ENCODE measurements at regions not wholly inside any gene's neighbourhood (a gene's known extent, or its start where the extent isn't known, plus 50 kb on each side); places are given as distances from the start of the nearest gene placed in this dataset.

DNA sequence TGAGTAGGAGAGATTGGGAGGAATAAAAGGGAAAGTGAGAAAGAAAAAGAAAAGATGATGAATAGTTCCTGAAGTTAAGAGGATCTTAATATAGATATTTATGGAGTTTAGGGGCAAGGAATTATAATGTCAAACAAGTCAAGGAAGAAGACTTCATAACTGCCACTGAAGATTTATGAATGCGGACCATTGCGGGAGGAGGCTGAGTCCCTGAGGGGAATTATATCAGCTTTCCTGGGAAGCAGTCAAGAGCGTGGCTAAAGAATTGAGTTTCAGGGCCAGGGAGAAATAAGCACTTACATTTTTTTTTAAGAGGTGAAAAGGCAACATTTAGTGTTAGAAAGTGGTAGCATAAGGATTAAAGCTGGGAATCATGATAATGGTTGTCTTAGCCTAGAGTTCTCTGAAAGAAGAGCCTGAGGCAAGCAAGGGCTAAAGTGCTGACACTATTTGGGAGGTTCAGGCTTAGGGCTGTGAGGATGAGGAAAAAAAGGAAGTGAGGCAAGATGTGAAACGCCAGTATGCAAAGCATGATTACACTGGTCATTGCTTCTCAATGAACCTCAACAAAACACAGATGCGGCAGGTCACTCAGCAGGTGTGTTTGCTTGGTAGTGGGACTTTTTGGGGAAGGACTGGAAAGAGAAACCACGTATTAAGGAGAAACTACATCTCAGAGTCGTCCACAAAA is 217.1 kb downstream of the SLC4A3 start:
- ChIA-PET CTCF (interaction anchor here (0.6 kb wide), 1 partner anchor 206 kb away, joined by 4 read pairs; no protein-coding TSS in a partner anchor), POLR2A (no interaction called here)
- no peak overlapping the region for H3K4me3 ChIP-seq (ENCODE audit: low read depth, low read length)
- peaks cover 1% of the 10 kb centered on the region; the same call in 1 of the 2 replicates for H3K27me3 ChIP-seq (ENCODE audit: control insufficient read depth, insufficient read depth, low read length)
- DNase-seq (ENCODE audit: low read depth): no peak
- no peaks in the 10 kb centered on the region for H3K36me3 ChIP-seq (ENCODE audit: control insufficient read depth, insufficient read depth, low read length)
- TF ChIP-seq, protein P1, sequence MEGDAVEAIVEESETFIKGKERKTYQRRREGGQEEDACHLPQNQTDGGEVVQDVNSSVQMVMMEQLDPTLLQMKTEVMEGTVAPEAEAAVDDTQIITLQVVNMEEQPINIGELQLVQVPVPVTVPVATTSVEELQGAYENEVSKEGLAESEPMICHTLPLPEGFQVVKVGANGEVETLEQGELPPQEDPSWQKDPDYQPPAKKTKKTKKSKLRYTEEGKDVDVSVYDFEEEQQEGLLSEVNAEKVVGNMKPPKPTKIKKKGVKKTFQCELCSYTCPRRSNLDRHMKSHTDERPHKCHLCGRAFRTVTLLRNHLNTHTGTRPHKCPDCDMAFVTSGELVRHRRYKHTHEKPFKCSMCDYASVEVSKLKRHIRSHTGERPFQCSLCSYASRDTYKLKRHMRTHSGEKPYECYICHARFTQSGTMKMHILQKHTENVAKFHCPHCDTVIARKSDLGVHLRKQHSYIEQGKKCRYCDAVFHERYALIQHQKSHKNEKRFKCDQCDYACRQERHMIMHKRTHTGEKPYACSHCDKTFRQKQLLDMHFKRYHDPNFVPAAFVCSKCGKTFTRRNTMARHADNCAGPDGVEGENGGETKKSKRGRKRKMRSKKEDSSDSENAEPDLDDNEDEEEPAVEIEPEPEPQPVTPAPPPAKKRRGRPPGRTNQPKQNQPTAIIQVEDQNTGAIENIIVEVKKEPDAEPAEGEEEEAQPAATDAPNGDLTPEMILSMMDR (IDR thresholded peaks at IDR 0.05; ENCODE audit: insufficient read depth, low read depth, low read length): no peak

DNA sequence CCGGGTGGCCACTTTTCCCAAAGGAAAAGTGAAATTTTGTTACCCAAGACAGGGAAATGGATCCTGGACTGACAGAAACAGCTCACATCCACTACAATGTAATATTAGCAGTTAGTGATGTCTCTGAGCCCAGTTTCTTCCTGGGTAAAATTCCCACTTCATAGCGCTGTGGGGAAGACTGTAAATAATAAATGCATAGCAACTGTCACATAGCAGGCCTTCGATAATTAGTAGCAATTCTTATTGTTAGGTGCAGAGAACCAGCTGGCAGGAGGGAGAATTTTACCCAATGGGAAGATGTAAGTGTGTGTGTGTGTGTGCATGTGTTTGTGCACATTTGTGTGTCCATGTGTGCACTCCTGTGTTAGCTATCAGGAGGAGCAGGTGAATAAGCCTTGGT is 221.5 kb downstream of the SLC4A3 start:
- POLR2A ChIA-PET: no interaction called here
- CTCF ChIA-PET: no interaction called here
- TF ChIP-seq, protein P1 (IDR thresholded peaks at IDR 0.05; ENCODE audit: insufficient read depth, low read depth, low read length): no peak
- Histone ChIP-seq H3K4me3 (ENCODE audit: low read depth, low read length) (no peak overlapping the region), H3K36me3 (ENCODE audit: control insufficient read depth, insufficient read depth, low read length) (no peaks in the 10 kb centered on the region), H3K27me3 (ENCODE audit: control insufficient read depth, insufficient read depth, low read length) (peaks cover 4% of the 10 kb centered on the region)
- DNase-seq (ENCODE audit: low read depth): no peak

DNA sequence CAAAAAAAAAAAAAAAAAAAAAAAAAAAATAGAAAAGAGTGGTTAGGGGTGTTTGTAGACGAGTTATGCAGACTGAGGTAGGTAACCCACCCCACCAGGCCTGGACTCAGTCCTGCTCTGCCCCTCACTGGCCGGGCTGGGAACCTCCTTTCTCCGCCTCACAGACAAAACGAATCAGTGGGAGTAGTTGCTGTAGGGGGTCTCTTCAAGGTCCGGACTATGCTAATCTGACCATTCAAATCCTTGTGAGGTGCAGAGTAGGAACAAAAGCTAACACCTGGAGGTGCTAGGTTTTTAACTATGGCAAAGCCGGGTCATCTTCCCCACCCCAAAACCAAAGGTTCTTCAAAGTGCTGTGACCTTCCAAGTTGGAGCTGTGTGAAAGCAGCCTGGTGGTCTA is 223.7 kb downstream of the SLC4A3 start:
- no peak overlapping the region; the same call in 1 of the 2 replicates for H3K4me3 ChIP-seq (ENCODE audit: low read depth, low read length)
- TF ChIP-seq, protein P1 (IDR thresholded peaks at IDR 0.05; ENCODE audit: insufficient read depth, low read depth, low read length): no peak
- no peaks in the 10 kb centered on the region for H3K36me3 ChIP-seq (ENCODE audit: control insufficient read depth, insufficient read depth, low read length)
- POLR2A ChIA-PET: no interaction called here
- no peak for DNase-seq (ENCODE audit: low read depth)
- H3K27me3 ChIP-seq (ENCODE audit: control insufficient read depth, insufficient read depth, low read length): peaks cover 4% of the 10 kb centered on the region
- CTCF ChIA-PET: no interaction called here

DNA sequence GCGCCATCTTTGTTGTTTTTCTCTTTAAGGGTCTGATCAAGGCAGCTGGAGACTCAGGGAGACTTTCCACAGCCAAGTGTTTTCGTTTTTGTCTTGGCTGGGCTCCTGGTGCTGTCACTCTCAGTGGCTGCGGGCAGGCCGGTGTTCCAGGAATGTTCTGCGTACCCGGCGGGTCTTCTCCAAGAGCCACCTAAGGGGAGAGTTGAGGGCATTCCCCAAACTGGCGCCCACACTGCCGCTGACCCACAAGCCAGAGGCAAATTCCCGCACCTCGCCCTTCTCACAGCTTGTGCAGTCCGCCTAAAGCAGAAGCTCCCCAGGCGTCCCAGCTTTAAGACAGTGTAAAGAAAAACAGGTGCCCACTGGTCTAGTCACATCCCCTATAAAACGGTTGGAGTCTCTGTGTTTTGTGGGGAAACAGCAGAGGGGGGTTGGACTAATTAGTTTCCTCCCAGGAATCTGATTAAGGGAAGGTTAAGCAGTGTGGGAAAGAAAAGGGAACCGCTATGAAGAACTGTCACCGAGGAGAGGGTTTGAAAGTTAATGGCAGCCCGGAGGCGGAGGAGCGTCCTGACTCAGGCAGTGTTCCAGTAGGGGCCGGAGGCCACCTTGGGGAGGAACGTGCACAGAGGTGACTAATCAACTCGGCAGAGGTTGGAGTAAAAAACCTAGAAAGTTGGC is 224.5 kb downstream of the SLC4A3 start:
- Histone ChIP-seq H3K4me3 (ENCODE audit: low read depth, low read length) (peak overlapping the region; percentile 41), H3K36me3 (ENCODE audit: control insufficient read depth, insufficient read depth, low read length) (no peaks in the 10 kb centered on the region), H3K27me3 (ENCODE audit: control insufficient read depth, insufficient read depth, low read length) (peaks cover 4% of the 10 kb centered on the region)
- peak; percentile 13 for DNase-seq (ENCODE audit: low read depth)
- CTCF ChIA-PET: no interaction called here
- TF ChIP-seq, protein P1 (IDR thresholded peaks at IDR 0.05; ENCODE audit: insufficient read depth, low read depth, low read length): no peak
- POLR2A ChIA-PET: no interaction called here

DNA sequence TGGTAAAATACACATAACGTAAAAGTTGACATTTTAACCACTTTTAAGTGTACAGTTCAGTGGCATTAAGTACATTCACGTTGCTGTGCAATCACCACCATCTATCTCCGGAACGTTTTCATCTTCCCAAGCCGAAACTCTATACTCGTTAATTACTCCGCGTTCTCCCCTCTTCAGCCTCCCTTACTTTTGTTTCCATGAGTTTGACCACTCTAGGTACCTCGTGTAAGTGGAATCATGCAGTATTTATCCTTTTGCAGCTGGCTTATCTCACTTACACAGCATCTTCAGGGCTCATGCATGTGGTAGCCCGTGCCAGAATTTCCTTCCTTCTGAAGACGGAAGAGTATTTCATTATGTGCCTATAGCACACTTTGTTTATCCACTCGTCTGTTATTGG is 225.2 kb downstream of the SLC4A3 start:
- ChIA-PET POLR2A (no interaction called here), CTCF (no interaction called here)
- H3K27me3 ChIP-seq (ENCODE audit: control insufficient read depth, insufficient read depth, low read length): peaks cover 4% of the 10 kb centered on the region
- TF ChIP-seq, protein P1 (IDR thresholded peaks at IDR 0.05; ENCODE audit: insufficient read depth, low read depth, low read length): no peak
- no peak overlapping the region for H3K4me3 ChIP-seq (ENCODE audit: low read depth, low read length)
- H3K36me3 ChIP-seq (ENCODE audit: control insufficient read depth, insufficient read depth, low read length): no peaks in the 10 kb centered on the region
- DNase-seq (ENCODE audit: low read depth): no peak
